ENCODE measurements at regions not wholly inside any gene's neighbourhood (a gene's known extent, or its start where the extent isn't known, plus 50 kb on each side); places are given as distances from the start of the nearest gene placed in this dataset.

DNA sequence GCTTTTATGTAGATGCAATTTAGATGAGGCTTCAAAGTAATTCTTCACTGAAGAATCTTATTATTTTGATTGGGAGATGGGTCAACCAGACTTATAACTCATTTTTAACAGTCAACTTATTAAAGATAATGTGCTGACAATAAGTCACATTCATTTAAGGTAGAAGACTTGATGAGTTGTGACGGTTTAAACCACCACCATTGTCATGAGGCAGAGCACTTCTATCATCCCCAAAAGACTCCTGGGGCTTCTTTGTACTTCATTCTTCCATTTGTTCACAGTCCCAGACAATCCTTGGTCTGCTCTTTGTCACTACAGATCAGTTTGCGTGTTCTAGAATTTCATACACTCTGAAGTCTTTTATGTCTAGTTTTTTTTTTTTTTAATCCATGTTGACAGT lies 346.1 kb downstream of the RASEF start:
- no peaks in the 10 kb centered on the region for H3K27me3 Mint-ChIP-seq (ENCODE audit: low read depth)
- no peak overlapping the region for H3K4me3 Mint-ChIP-seq
- H3K4me1 Mint-ChIP-seq = peaks cover 6% of the 10 kb centered on the region
- peaks cover 3% of the 10 kb centered on the region for H3K36me3 Mint-ChIP-seq (ENCODE audit: low read depth)
- no peak overlapping the region for H3K27ac Mint-ChIP-seq (ENCODE audit: unreplicated experiment)
- peaks cover 7% of the 10 kb centered on the region for H3K9me3 Mint-ChIP-seq
- TF ChIP-seq, protein P1, sequence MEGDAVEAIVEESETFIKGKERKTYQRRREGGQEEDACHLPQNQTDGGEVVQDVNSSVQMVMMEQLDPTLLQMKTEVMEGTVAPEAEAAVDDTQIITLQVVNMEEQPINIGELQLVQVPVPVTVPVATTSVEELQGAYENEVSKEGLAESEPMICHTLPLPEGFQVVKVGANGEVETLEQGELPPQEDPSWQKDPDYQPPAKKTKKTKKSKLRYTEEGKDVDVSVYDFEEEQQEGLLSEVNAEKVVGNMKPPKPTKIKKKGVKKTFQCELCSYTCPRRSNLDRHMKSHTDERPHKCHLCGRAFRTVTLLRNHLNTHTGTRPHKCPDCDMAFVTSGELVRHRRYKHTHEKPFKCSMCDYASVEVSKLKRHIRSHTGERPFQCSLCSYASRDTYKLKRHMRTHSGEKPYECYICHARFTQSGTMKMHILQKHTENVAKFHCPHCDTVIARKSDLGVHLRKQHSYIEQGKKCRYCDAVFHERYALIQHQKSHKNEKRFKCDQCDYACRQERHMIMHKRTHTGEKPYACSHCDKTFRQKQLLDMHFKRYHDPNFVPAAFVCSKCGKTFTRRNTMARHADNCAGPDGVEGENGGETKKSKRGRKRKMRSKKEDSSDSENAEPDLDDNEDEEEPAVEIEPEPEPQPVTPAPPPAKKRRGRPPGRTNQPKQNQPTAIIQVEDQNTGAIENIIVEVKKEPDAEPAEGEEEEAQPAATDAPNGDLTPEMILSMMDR (conservative IDR thresholded peaks at IDR 0.05) = no peak
- no peak for DNase-seq (ENCODE audit: low read depth, low spot score)

DNA sequence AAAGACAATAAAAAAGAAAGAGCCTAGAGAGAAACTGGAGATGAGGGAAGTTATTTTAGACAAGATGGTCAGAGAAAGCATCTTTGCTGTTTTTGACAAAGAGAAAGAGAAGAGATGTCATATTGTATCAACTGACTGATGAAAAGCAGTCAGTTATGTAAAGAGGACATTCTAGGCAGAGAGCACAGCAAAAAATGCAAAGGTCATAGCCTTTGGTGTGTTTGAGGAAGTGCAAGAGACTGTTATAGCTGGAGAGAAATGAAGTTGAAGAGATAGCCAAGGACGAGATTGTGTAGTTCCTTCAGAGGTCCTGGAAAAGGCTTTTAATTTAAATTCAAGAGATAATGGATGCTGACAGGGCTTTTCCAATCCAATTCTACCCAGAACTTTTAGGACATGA lies 342.4 kb downstream of the RASEF start:
- Mint-ChIP-seq H3K36me3 (ENCODE audit: low read depth) (no peaks in the 10 kb centered on the region), H3K9me3 (peaks cover 3% of the 10 kb centered on the region), H3K4me1 (peaks cover 6% of the 10 kb centered on the region), H3K27me3 (ENCODE audit: low read depth) (no peaks in the 10 kb centered on the region), H3K27ac (ENCODE audit: unreplicated experiment) (no peak overlapping the region), H3K4me3 (no peak overlapping the region)
- no peak for DNase-seq (ENCODE audit: low read depth, low spot score)
- TF ChIP-seq, protein P1 (conservative IDR thresholded peaks at IDR 0.05) = no peak

DNA sequence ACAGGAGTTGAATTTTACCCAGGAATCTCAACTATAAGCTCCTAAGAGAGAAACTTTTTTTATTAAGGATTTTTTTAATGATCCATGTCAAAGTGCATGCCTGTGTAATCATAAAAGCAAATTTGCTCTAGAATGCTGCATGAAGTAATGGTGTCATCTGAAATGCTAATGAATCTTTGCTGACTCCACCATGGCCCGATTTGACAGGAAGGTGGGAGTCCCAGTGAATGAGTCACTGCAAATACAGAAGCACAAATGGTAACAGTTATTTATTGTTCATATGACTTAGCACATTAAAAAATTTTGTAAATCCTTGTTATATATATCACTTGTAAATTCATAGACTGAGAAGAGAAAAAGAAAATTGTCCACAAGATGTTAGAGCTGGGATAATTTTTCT lies 341.3 kb downstream of the RASEF start:
- Mint-ChIP-seq H3K27me3 (ENCODE audit: low read depth) (no peaks in the 10 kb centered on the region), H3K27ac (ENCODE audit: unreplicated experiment) (no peak overlapping the region), H3K9me3 (peaks cover 3% of the 10 kb centered on the region), H3K4me3 (no peak overlapping the region), H3K36me3 (ENCODE audit: low read depth) (no peaks in the 10 kb centered on the region), H3K4me1 (peaks cover 6% of the 10 kb centered on the region)
- TF ChIP-seq, protein P1 (conservative IDR thresholded peaks at IDR 0.05) = no peak
- no peak for DNase-seq (ENCODE audit: low read depth, low spot score)

DNA sequence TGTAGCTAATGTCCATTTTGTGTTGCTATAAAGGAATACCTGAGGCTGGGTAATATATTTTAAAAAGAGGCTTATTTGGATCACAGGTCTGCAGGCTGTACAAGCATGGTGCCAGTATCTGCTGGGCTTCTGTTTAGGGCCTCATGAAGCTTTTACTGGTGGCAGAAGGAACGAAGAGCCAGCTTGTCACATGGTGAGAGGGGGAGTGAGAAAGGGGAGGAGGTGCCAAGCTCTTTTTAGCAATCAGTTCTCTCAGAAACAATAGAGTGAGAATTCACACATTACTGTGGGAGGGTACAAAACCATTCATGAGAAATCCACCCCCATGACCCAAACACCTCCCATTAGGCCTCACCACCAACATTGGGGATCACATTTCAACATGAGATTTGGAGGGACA lies 340.9 kb downstream of the RASEF start:
- DNase-seq (ENCODE audit: low read depth, low spot score) = no peak
- H3K27ac Mint-ChIP-seq (ENCODE audit: unreplicated experiment) = no peak overlapping the region
- H3K4me1 Mint-ChIP-seq = peaks cover 6% of the 10 kb centered on the region
- H3K4me3 Mint-ChIP-seq = no peak overlapping the region
- no peaks in the 10 kb centered on the region for H3K27me3 Mint-ChIP-seq (ENCODE audit: low read depth)
- H3K9me3 Mint-ChIP-seq = peaks cover 3% of the 10 kb centered on the region
- no peaks in the 10 kb centered on the region for H3K36me3 Mint-ChIP-seq (ENCODE audit: low read depth)
- TF ChIP-seq, protein P1 (conservative IDR thresholded peaks at IDR 0.05) = no peak

DNA sequence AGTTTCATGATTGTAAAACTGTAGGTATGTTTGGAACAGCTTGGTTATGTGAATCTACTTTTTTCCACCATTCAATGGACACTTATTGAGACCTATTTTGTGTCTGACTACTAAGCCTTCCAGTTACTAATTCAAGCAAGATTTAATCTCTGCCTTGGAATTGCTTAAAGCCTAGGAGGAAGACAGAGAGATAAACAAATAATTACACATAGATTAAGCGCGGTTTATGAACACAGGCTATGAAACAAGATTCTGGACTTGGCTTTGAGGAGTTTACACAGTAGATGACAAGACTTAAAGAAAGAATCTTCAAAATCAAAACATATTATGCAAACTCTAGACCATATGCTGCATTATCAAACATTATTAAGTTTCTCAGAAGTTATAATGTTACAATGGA lies 340.4 kb downstream of the RASEF start:
- H3K4me3 Mint-ChIP-seq = no peak overlapping the region
- H3K27ac Mint-ChIP-seq (ENCODE audit: unreplicated experiment) = no peak overlapping the region
- no peaks in the 10 kb centered on the region for H3K36me3 Mint-ChIP-seq (ENCODE audit: low read depth)
- DNase-seq (ENCODE audit: low read depth, low spot score) = no peak
- H3K27me3 Mint-ChIP-seq (ENCODE audit: low read depth) = no peaks in the 10 kb centered on the region
- TF ChIP-seq, protein P1 (conservative IDR thresholded peaks at IDR 0.05) = no peak
- peaks cover 3% of the 10 kb centered on the region for H3K9me3 Mint-ChIP-seq
- peaks cover 6% of the 10 kb centered on the region for H3K4me1 Mint-ChIP-seq

Data from neural crest cell (in vitro differentiated cells).